Stomach (tissue), 4 donors: ENCODE measurements at regions not wholly inside any gene's neighbourhood (a gene's known extent, or its start where the extent isn't known, plus 50 kb on each side); places are given as distances from the start of the nearest gene placed in this dataset.
A peak's percentile ranks its signal among the peaks of the same experiment; 100 is the strongest.

ENCODE experiments used
- POLR2A ChIP-seq, 4 donors: fragments of 450-650 bp; IDR thresholded peaks; one replicate each; pipeline ENCODE4 v1.6.1; 2016; ENCODE audit warnings: antibody characterized with exemption in 4 of 4, control low read depth in 2 of 4, mild to moderate bottlenecking in 1 of 4, moderate library complexity in 1 of 4
- POLR2AphosphoS5 ChIP-seq, 3 donors: sonication (generic); formaldehyde crosslinking; IDR thresholded peaks; one replicate each; pipeline ENCODE4 v1.6.1; 2016; ENCODE audit warnings: antibody characterized with exemption in 3 of 3
- TF ChIP-seq, protein P1 (sequence below), 7 experiments: fragments of 450-650 bp in 4 of 7; fragments of 200-600 bp in 3 of 7; sonication (generic) in 3 of 7; IDR thresholded peaks; one replicate each; pipeline ENCODE4 v1.5.1; 2016 to 2019; ENCODE audit warnings: antibody characterized with exemption in 7 of 7, control low read depth in 2 of 7, mild to moderate bottlenecking in 1 of 7

DNA sequence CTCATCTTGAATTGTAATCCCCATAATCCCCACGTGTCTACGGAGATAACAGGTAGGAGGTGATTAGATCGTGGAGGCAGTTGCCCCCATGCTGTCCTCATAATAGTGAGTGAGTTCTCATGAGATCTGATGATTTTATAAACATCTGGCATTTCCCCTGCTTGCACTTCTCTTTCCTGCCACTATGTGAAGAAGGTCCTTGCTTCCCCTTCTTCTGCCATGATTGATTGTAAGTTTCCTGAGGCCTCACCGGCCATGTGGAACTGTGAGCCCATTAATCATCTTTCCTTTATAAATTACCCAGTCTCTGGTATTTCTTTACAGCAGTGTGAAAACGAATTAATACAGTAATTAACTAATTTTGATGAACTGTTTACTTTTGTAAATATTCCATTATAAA lies 582.5 kb downstream of the TSN start:
- TF ChIP-seq POLR2A (IDR thresholded peaks at IDR 0.05) (no peak), POLR2AphosphoS5 (IDR thresholded peaks at IDR 0.05) (no peak)
- TF ChIP-seq, protein P1, sequence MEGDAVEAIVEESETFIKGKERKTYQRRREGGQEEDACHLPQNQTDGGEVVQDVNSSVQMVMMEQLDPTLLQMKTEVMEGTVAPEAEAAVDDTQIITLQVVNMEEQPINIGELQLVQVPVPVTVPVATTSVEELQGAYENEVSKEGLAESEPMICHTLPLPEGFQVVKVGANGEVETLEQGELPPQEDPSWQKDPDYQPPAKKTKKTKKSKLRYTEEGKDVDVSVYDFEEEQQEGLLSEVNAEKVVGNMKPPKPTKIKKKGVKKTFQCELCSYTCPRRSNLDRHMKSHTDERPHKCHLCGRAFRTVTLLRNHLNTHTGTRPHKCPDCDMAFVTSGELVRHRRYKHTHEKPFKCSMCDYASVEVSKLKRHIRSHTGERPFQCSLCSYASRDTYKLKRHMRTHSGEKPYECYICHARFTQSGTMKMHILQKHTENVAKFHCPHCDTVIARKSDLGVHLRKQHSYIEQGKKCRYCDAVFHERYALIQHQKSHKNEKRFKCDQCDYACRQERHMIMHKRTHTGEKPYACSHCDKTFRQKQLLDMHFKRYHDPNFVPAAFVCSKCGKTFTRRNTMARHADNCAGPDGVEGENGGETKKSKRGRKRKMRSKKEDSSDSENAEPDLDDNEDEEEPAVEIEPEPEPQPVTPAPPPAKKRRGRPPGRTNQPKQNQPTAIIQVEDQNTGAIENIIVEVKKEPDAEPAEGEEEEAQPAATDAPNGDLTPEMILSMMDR (IDR thresholded peaks at IDR 0.05) = peak in 1 of 7 experiments; percentile 11
